ENCODE measurements at regions not wholly inside any gene's neighbourhood (a gene's known extent, or its start where the extent isn't known, plus 50 kb on each side); places are given as distances from the start of the nearest gene placed in this dataset.

DNA sequence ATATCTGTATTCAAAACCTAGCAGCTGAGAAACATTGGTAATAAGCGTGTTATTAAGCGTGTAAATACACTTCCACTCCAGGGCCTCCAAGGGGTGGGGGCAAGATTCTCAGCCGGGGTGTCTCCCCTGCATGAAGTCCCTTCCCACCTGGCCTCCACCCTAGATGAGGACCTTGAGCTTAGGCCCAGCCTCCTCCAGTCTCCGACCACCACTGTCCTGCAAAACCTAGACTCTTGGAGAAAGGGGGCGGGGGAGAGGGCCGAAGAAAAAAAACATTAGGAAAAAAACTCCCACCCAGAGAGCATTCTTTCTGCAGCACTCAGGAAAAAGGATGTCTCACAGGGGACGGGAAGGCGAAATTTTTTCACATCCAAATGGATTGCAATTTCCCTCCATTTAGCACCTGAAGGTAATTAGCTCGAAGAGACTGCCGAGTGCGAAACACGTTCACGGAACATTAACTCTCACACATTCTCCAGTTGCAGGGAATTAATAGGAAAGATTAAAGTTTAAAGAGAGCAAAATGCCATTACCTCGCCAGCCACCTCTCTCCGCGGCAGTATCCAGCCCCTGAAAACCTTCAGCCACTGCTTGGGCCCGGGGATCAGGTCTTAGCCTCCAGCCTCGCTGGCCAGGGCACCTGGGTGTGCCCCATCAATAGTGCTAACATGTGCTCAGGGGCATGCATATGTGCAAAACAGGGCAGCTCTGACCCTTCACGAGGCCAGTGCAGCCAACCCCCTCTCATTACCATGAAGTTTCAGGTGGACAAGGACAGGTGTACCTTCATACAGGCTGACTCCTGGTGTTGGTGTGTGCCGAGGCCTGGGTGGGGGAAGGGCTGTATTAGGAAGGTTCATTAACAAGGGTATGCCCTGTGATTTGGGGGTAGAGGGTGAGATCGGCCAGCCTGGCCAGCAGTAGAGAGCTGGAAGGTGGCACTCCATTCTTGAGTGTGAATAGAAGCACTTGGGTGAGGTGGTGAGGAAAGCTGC is 77.2 kb downstream of the HIF1AN start:
- DNase-seq (ENCODE audit: extremely low spot score) = peak; percentile 90
- Histone ChIP-seq H3K9me3 (peaks cover 0 to 4% (median 0%) of the 10 kb centered on the region in 4 donors), H3K27ac (replicated peaks in 1 of 4) (no peak overlapping the region), H3K36me3 (no peaks in the 10 kb centered on the region), H3K27me3 (peaks cover 0 to 77% (median 2%) of the 10 kb centered on the region in 4 donors), H3K4me1 (no peaks in the 10 kb centered on the region), H3K4me3 (no peak overlapping the region)
- intact Hi-C loops (cut with DNase I) = no loop called here
- 66% methylated on average over 19 of the region's 21 CpGs for WGBS
- no peak for TF ChIP-seq POLR2AphosphoS5 (IDR thresholded peaks at IDR 0.05)
- TF ChIP-seq, protein P1, sequence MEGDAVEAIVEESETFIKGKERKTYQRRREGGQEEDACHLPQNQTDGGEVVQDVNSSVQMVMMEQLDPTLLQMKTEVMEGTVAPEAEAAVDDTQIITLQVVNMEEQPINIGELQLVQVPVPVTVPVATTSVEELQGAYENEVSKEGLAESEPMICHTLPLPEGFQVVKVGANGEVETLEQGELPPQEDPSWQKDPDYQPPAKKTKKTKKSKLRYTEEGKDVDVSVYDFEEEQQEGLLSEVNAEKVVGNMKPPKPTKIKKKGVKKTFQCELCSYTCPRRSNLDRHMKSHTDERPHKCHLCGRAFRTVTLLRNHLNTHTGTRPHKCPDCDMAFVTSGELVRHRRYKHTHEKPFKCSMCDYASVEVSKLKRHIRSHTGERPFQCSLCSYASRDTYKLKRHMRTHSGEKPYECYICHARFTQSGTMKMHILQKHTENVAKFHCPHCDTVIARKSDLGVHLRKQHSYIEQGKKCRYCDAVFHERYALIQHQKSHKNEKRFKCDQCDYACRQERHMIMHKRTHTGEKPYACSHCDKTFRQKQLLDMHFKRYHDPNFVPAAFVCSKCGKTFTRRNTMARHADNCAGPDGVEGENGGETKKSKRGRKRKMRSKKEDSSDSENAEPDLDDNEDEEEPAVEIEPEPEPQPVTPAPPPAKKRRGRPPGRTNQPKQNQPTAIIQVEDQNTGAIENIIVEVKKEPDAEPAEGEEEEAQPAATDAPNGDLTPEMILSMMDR (IDR thresholded peaks at IDR 0.05) = no peak
- TF ChIP-seq POLR2A (IDR thresholded peaks at IDR 0.05; ENCODE audit: low read depth) = no peak
- TF ChIP-seq EP300 (IDR thresholded peaks at IDR 0.05) = no peak

DNA sequence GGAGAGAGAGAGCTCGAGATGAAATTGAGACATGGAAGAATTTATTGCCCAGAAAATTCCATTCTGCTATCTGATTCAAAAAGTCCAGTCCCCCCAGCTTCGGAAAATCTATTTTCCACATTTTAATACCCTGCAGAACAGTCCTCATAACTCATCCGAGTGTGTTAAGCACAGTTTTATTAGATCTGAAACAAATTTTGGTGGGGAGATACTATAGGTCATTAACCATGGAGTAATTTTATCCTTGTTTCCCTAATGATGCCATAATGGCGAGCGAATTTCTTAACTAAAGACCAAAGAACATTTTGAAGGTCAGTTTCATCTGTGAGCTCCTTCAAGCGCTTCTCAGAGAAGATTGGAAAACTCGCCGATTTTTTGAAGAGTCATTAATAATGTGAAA is 78.1 kb downstream of the HIF1AN start:
- intact Hi-C loops (cut with DNase I) = no loop called here
- Histone ChIP-seq H3K27me3 (peaks cover 0 to 77% (median 2%) of the 10 kb centered on the region in 4 donors), H3K9me3 (peaks cover 0 to 4% (median 0%) of the 10 kb centered on the region in 4 donors), H3K36me3 (no peaks in the 10 kb centered on the region), H3K27ac (replicated peaks in 1 of 4) (no peak overlapping the region), H3K4me1 (no peaks in the 10 kb centered on the region), H3K4me3 (no peak overlapping the region)
- peak; percentile 10 for DNase-seq (ENCODE audit: extremely low spot score)
- TF ChIP-seq EP300 (IDR thresholded peaks at IDR 0.05) = no peak
- TF ChIP-seq POLR2A (IDR thresholded peaks at IDR 0.05; ENCODE audit: low read depth) = no peak
- TF ChIP-seq POLR2AphosphoS5 (IDR thresholded peaks at IDR 0.05) = no peak
- TF ChIP-seq, protein P1 (IDR thresholded peaks at IDR 0.05) = no peak
- 76% methylated on average over 8 of the region's 8 CpGs for WGBS

DNA sequence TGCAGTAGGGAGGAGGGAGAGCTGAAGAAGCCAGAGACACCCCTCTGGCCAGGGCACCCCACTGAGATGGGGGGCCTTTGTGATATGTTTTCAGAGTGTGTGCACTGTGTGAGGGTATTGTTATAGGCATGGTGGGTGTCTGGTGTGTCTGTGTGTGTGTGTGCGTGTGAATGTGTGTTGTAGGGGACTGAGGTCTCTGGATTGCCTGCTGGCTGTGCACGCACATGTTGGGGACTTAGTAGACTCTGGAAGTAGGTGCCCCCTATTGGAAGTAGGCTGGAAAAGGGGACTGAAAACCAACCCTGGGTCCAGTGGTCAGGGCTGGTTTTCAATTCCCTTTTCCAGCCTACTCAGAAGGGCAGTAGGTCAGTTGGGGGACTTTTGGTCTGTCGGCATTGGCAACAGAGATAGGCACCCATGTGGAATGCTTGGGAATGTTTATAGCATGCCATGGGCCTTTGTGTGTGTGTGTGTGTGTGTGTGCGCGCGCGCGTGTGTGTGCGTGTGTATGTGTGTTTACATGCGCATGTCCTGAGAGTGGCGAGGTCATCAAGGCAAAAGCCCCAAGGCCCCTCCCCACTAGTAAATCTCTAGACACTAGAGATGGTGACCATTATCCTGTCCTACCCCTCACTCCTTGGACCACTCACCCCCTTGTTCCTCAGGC is 78.8 kb downstream of the HIF1AN start:
- peak; percentile 81 for DNase-seq (ENCODE audit: extremely low spot score)
- peaks cover 0 to 4% (median 0%) of the 10 kb centered on the region in 4 donors for H3K9me3 ChIP-seq
- no peaks in the 10 kb centered on the region for H3K36me3 ChIP-seq
- intact Hi-C loops (cut with DNase I) = no loop called here
- H3K27ac ChIP-seq (replicated peaks in 1 of 4) = no peak overlapping the region
- 73% methylated on average over 11 of the region's 11 CpGs for WGBS
- H3K27me3 ChIP-seq = peaks cover 0 to 78% (median 2%) of the 10 kb centered on the region in 4 donors
- TF ChIP-seq POLR2AphosphoS5 (IDR thresholded peaks at IDR 0.05) (no peak), POLR2A (IDR thresholded peaks at IDR 0.05; ENCODE audit: low read depth) (no peak), EP300 (IDR thresholded peaks at IDR 0.05) (no peak)
- TF ChIP-seq, protein P1 (IDR thresholded peaks at IDR 0.05) = no peak
- H3K4me3 ChIP-seq = no peak overlapping the region
- no peaks in the 10 kb centered on the region for H3K4me1 ChIP-seq

DNA sequence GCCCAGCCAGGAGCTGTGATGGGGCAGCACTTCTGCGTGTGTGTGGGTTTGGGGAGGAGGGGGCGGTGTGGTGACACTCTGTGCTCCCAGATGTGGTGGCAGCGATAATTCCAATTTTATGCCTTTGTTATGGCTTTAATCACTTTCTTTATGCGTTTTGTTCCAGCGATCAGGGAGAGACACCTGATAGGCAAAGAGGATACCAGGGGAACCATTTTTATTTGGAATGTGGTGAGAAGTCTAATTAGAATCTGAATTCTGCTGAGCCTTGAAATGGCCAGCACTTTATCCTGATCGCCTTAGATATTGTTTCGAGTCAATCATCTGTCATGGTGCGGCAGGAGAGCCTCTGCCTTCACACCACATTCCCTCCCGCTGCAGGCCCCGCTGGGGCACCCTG is 79.5 kb downstream of the HIF1AN start:
- Histone ChIP-seq H3K27me3 (peaks cover 0 to 81% (median 4%) of the 10 kb centered on the region in 4 donors), H3K4me1 (no peaks in the 10 kb centered on the region), H3K36me3 (no peaks in the 10 kb centered on the region), H3K4me3 (no peak overlapping the region), H3K27ac (replicated peaks in 1 of 4) (no peak overlapping the region), H3K9me3 (peaks cover 0 to 4% (median 0%) of the 10 kb centered on the region in 4 donors)
- WGBS = 82% methylated on average over 10 of the region's 10 CpGs
- intact Hi-C loops (cut with DNase I) = no loop called here
- no peak for TF ChIP-seq EP300 (IDR thresholded peaks at IDR 0.05)
- DNase-seq (ENCODE audit: extremely low spot score) = peak; percentile 14

DNA sequence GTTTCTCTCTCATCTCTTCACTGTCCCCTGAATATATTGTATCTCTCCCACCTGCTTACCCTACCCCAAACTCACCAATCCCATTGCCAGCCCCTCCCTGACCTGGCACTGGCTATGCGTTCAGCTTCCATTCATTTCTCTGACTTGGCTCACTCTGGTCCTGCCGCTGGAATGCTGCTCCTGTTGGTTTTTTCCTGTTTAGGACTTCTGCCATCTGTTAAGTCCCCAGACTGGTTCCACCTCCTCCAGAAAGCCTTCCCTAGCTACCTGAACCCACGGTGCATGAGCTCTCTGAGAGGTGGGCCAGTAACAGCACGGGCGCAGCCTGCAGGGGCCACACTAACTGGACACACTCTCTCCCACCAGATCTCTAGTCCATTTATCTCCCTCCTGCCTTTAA is 80.2 kb downstream of the HIF1AN start:
- WGBS = 68% methylated on average over 5 of the region's 5 CpGs

More for the DNA sequence above, 80.2 kb downstream of the HIF1AN start:
- Histone ChIP-seq H3K4me1 (no peaks in the 10 kb centered on the region), H3K4me3 (no peak overlapping the region), H3K9me3 (peaks cover 0 to 4% (median 0%) of the 10 kb centered on the region in 4 donors), H3K27ac (replicated peaks in 1 of 4) (no peak overlapping the region), H3K27me3 (peaks cover 0 to 88% (median 7%) of the 10 kb centered on the region in 4 donors), H3K36me3 (no peaks in the 10 kb centered on the region)
- intact Hi-C loops (cut with DNase I) = no loop called here
- TF ChIP-seq POLR2A (IDR thresholded peaks at IDR 0.05; ENCODE audit: low read depth) (no peak), POLR2AphosphoS5 (IDR thresholded peaks at IDR 0.05) (no peak), EP300 (IDR thresholded peaks at IDR 0.05) (no peak)
- TF ChIP-seq, protein P1 (IDR thresholded peaks at IDR 0.05) = no peak
- no peak for DNase-seq (ENCODE audit: extremely low spot score)
